ENCODE measurements at regions not wholly inside any gene's neighbourhood (a gene's known extent, or its start where the extent isn't known, plus 50 kb on each side); places are given as distances from the start of the nearest gene placed in this dataset.
"Not testable (repeated sequence)": the region's sequence is repeated elsewhere in the genome, so short reads cannot be mapped to it uniquely, and the experiment has no call there.

DNA sequence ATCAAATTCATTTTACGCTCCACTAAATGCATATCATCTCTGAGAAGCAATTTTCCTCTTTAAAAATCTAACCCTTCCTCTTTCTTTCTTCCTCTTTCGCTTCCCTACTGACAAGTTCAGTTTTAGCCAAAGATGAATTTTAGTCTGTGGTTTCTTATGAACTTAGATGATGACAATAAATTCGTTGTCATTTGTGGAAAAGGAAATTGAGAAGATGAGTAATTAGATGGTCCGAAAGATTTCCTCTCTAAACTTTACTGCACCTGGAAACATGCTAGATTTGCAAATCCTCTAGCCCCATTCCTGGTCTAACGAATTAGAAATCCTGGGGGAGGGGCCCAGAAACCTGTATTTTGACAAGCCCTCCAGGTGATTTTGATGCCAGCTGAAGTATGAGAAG lies 855.4 kb upstream of the CHORDC1 start:
- H3K27ac ChIP-seq (ENCODE audit: insufficient read depth, low read depth, low read length, poor library complexity, severe bottlenecking): no peak overlapping the region
- H3K4me1 ChIP-seq (ENCODE audit: control insufficient read depth, insufficient read depth, low read length): no peaks in the 10 kb centered on the region
- H3K9me3 ChIP-seq (ENCODE audit: control insufficient read depth, low read length): no peaks in the 10 kb centered on the region
- H3K27me3 ChIP-seq (ENCODE audit: control insufficient read depth, insufficient read depth, low read length, poor library complexity, severe bottlenecking): no peaks in the 10 kb centered on the region
- H3K4me3 ChIP-seq (ENCODE audit: insufficient read depth, low read depth, low read length): no peak overlapping the region
- 90 to 91% methylated on average over 3 to 5 of the region's 5 CpGs for WGBS, 2 experiments
- no peaks in the 10 kb centered on the region for H3K36me3 ChIP-seq (ENCODE audit: control insufficient read depth, insufficient read depth, low read length)

DNA sequence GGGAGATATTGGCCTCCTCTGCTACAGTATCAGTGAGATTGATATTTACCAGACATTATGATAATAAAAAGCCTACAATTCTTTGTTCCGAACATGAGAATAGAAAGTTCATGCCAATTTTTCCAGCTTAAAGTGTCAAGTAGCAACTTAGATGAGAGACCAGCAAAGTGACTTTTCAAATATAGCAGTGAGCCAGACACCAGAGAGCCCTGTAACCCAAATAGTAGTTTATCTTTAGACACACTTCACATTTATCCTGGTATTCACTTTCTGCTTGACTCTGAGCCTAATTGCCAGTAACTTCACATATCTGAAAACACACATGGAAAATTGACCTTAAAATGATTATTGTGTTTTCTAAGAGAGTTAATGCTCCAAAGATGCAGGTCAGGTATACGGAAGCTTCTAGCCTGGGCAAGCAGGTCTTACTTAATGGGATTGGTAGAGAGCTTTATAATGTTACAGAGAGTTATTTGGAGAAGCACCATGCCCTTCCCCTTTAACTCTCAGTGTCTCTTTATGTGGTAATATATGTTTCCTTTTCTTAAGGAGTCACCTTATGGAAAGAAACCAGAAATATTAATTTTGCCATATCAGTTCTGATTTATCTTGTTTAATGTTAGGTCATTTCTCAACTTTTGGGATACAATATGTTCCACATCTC lies 852.3 kb upstream of the CHORDC1 start:
- WGBS, 2 experiments: 46 to 50% methylated on average over 2 of the region's 2 CpGs
- Histone ChIP-seq H3K36me3 (ENCODE audit: control insufficient read depth, insufficient read depth, low read length) (no peaks in the 10 kb centered on the region), H3K4me1 (ENCODE audit: control insufficient read depth, insufficient read depth, low read length) (no peaks in the 10 kb centered on the region), H3K9me3 (ENCODE audit: control insufficient read depth, low read length) (no peaks in the 10 kb centered on the region), H3K27me3 (ENCODE audit: control insufficient read depth, insufficient read depth, low read length, poor library complexity, severe bottlenecking) (no peaks in the 10 kb centered on the region), H3K4me3 (ENCODE audit: insufficient read depth, low read depth, low read length) (no peak overlapping the region), H3K27ac (ENCODE audit: insufficient read depth, low read depth, low read length, poor library complexity, severe bottlenecking) (no peak overlapping the region)

DNA sequence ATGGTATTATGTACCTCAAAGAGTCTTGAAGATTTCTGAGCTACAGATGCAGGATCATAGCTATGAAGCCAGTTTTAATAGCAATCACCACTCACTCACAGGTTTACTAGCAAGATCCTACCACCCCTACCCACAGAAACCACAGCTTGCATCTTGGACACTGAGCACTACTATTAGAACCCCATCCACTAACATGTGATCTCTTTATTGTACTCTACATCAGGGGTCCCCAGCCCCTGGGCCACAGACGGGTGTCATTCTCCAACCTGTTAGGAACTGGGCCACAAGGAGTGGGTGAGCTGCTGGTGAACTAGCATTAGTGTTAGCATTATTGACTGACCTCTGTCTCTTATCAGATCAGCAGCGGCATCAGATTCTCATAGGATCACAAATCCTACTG lies 844.8 kb upstream of the CHORDC1 start:
- no peaks in the 10 kb centered on the region for H3K9me3 ChIP-seq (ENCODE audit: control insufficient read depth, low read length)
- H3K27me3 ChIP-seq (ENCODE audit: control insufficient read depth, insufficient read depth, low read length, poor library complexity, severe bottlenecking): no peaks in the 10 kb centered on the region
- H3K36me3 ChIP-seq (ENCODE audit: control insufficient read depth, insufficient read depth, low read length): no peaks in the 10 kb centered on the region
- no peak overlapping the region for H3K4me3 ChIP-seq (ENCODE audit: insufficient read depth, low read depth, low read length)
- WGBS, 2 experiments: 84 to 94% methylated on average over 2 of the region's 2 CpGs
- no peaks in the 10 kb centered on the region for H3K4me1 ChIP-seq (ENCODE audit: control insufficient read depth, insufficient read depth, low read length)
- H3K27ac ChIP-seq (ENCODE audit: insufficient read depth, low read depth, low read length, poor library complexity, severe bottlenecking): no peak overlapping the region

DNA sequence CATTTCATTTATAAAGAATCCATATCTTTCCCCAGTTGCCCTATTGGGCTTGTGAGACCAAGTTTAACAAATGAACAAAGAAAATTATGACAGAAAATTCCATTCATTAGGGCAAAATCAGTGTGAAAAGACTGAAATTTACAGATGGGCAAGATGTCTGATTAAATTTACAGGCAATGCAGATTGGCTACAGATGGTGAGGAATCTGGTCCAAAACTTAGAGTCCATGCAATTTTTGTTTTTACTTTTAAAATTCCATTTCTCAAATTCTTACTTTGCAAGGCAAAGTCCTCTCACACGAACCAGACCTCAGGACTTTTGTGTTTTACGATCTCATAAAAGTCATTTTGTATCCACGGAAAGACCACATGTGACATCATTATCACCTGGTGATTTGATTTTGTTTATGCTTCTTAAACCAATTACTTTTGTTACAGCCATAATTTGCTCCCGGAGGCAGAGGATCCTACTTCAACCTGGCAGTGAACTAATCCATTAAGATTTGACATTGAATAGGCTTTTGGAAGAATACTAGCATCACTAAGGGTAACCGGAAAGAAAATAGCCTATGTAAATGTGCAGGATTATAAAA lies 843.7 kb upstream of the CHORDC1 start:
- WGBS, 2 experiments: 90 to 94% methylated on average over 3 to 4 of the region's 5 CpGs
- no peaks in the 10 kb centered on the region for H3K36me3 ChIP-seq (ENCODE audit: control insufficient read depth, insufficient read depth, low read length)
- no peak overlapping the region for H3K27ac ChIP-seq (ENCODE audit: insufficient read depth, low read depth, low read length, poor library complexity, severe bottlenecking)
- no peaks in the 10 kb centered on the region for H3K27me3 ChIP-seq (ENCODE audit: control insufficient read depth, insufficient read depth, low read length, poor library complexity, severe bottlenecking)
- no peaks in the 10 kb centered on the region for H3K4me1 ChIP-seq (ENCODE audit: control insufficient read depth, insufficient read depth, low read length)
- no peaks in the 10 kb centered on the region for H3K9me3 ChIP-seq (ENCODE audit: control insufficient read depth, low read length)
- no peak overlapping the region for H3K4me3 ChIP-seq (ENCODE audit: insufficient read depth, low read depth, low read length)

DNA sequence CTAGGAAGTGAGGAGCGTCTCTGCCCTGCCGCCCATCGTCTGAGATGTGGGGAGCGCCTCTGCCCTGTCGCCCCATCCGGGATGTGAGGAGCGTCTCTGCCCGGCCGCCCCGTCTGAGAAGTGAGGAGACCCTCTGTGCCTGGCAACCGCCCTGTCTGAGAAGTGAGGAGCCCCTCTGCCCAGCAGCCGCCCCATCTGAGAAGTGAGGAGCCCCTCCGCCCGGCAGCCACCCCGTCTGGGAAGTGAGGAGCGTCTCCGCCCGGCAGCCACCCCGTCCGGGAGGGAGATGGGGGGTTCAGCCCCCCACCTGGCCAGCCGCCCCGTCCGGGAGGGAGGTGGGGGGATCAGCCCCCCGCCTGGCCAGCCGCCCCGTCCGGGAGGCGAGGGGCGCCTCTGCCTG lies 840.5 kb upstream of the CHORDC1 start:
- H3K4me1 ChIP-seq (ENCODE audit: control insufficient read depth, insufficient read depth, low read length); H3K27ac ChIP-seq (ENCODE audit: insufficient read depth, low read depth, low read length, poor library complexity, severe bottlenecking); H3K27me3 ChIP-seq (ENCODE audit: control insufficient read depth, insufficient read depth, low read length, poor library complexity, severe bottlenecking); H3K9me3 ChIP-seq (ENCODE audit: control insufficient read depth, low read length); H3K4me3 ChIP-seq (ENCODE audit: insufficient read depth, low read depth, low read length); H3K36me3 ChIP-seq (ENCODE audit: control insufficient read depth, insufficient read depth, low read length): not testable (repeated sequence)
- WGBS, 2 experiments: 96 to 97% methylated on average over 26 to 28 of the region's 29 CpGs

DNA sequence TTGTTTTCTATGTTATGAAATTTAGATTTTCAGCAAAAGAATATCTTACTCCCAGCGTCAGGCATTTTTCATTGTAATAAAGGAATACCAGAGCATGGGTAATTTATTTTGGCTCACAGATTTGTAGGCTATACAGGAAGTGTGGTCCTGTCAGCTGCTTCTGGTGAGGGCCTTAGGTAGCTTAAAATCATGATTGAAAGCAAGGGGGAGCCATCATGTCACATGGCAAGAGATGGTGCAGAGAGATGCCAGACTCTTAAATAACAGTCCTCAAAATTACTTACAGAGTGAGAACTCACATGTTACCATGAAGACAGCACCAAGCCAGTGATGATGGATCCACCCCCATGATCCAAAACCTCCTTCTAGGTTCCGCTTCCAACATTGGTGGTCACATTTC lies 825.0 kb upstream of the CHORDC1 start:
- no peaks in the 10 kb centered on the region for H3K27me3 ChIP-seq (ENCODE audit: control insufficient read depth, insufficient read depth, low read length, poor library complexity, severe bottlenecking)
- no peaks in the 10 kb centered on the region for H3K9me3 ChIP-seq (ENCODE audit: control insufficient read depth, low read length)
- H3K27ac ChIP-seq (ENCODE audit: insufficient read depth, low read depth, low read length, poor library complexity, severe bottlenecking): no peak overlapping the region
- H3K4me3 ChIP-seq (ENCODE audit: insufficient read depth, low read depth, low read length): no peak overlapping the region
- no peaks in the 10 kb centered on the region for H3K4me1 ChIP-seq (ENCODE audit: control insufficient read depth, insufficient read depth, low read length)
- H3K36me3 ChIP-seq (ENCODE audit: control insufficient read depth, insufficient read depth, low read length): no peaks in the 10 kb centered on the region
- WGBS, 2 experiments: 87 to 100% methylated on average over 2 of the region's 2 CpGs

DNA sequence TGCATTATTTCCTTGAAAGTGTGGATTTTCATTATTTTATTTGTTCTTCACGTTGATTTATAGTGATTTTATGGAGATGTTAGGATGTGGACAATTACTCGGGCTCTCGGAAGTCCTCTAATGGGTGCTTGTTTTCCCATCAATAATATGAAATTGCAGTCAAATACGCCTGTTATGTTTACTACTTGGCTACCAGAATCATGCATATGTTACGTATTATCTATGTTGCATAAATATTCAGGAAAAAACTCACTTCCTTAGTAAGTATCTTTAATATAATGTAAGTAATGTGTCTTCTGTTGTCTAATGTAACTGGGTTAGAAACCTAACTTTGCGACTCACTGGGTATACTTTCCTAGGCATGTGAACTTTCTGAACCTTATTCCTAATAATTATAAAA lies 823.4 kb upstream of the CHORDC1 start:
- Histone ChIP-seq H3K9me3 (ENCODE audit: control insufficient read depth, low read length) (no peaks in the 10 kb centered on the region), H3K4me3 (ENCODE audit: insufficient read depth, low read depth, low read length) (no peak overlapping the region), H3K36me3 (ENCODE audit: control insufficient read depth, insufficient read depth, low read length) (no peaks in the 10 kb centered on the region), H3K4me1 (ENCODE audit: control insufficient read depth, insufficient read depth, low read length) (no peaks in the 10 kb centered on the region), H3K27ac (ENCODE audit: insufficient read depth, low read depth, low read length, poor library complexity, severe bottlenecking) (no peak overlapping the region), H3K27me3 (ENCODE audit: control insufficient read depth, insufficient read depth, low read length, poor library complexity, severe bottlenecking) (no peaks in the 10 kb centered on the region)
- 96 to 97% methylated on average over 5 of the region's 6 CpGs for WGBS, 2 experiments

DNA sequence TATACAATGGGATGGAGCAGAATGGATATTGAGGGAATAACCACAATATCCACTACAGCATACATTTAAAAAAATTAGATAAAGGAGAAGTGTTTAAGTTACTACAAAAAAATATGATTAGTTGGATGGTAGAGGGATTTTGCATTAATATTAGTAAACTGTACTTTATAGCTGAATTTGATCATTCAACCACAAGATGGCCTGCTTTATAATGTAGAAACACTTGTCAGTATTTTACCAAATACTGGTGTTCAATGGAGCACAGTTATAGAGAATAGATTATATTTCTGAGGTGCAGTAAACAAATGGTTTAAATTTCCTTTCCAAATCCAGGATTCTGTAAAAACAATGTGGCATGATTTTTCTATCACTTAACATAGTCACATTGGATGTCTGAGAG lies 818.8 kb upstream of the CHORDC1 start:
- no peaks in the 10 kb centered on the region for H3K36me3 ChIP-seq (ENCODE audit: control insufficient read depth, insufficient read depth, low read length)
- no peaks in the 10 kb centered on the region for H3K4me1 ChIP-seq (ENCODE audit: control insufficient read depth, insufficient read depth, low read length)
- H3K27ac ChIP-seq (ENCODE audit: insufficient read depth, low read depth, low read length, poor library complexity, severe bottlenecking): no peak overlapping the region
- H3K27me3 ChIP-seq (ENCODE audit: control insufficient read depth, insufficient read depth, low read length, poor library complexity, severe bottlenecking): no peaks in the 10 kb centered on the region
- H3K9me3 ChIP-seq (ENCODE audit: control insufficient read depth, low read length): no peaks in the 10 kb centered on the region
- no peak overlapping the region for H3K4me3 ChIP-seq (ENCODE audit: insufficient read depth, low read depth, low read length)

DNA sequence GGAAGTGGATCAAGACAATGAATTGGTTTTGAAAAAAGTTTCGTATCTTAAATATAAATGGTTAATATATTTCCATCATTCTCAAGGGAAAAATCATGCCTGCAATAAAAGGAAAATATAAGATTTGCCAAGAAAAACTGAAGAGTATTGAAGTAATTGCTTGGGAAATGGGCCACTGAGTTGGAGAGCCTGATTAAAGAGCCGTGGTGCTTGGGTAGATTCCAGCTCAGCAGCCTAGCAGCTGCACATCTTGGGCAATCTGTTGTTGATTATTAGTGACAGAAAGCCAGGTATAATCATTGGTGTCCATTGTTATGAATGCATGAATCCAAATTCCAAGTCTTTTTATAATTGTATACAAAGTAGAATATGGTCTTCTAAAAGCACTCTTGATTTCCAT lies 800.9 kb upstream of the CHORDC1 start:
- Histone ChIP-seq H3K9me3 (ENCODE audit: control insufficient read depth, low read length) (no peaks in the 10 kb centered on the region), H3K4me3 (ENCODE audit: insufficient read depth, low read depth, low read length) (no peak overlapping the region), H3K27me3 (ENCODE audit: control insufficient read depth, insufficient read depth, low read length, poor library complexity, severe bottlenecking) (no peaks in the 10 kb centered on the region), H3K4me1 (ENCODE audit: control insufficient read depth, insufficient read depth, low read length) (no peaks in the 10 kb centered on the region), H3K27ac (ENCODE audit: insufficient read depth, low read depth, low read length, poor library complexity, severe bottlenecking) (no peak overlapping the region), H3K36me3 (ENCODE audit: control insufficient read depth, insufficient read depth, low read length) (no peaks in the 10 kb centered on the region)
- WGBS, 2 experiments: 86 to 97% methylated on average over 1 of the region's 2 CpGs

DNA sequence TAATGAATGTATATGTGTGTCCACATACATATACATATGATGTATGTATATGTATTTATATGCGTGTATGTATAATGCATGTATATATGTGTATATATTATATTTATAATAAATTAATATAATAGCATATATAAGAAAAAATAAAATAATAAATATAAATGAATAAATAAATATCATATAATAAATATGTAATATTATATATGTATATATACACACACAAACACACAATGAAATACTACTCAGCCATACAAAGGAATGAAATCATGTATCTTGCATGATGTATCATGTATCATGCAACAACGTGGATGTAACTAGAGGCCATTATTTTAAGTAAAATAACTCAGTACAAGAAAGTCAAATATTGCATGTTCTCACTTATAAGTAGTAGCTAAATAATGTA lies 788.7 kb upstream of the CHORDC1 start:
- Histone ChIP-seq H3K36me3 (ENCODE audit: control insufficient read depth, insufficient read depth, low read length) (no peaks in the 10 kb centered on the region), H3K4me3 (ENCODE audit: insufficient read depth, low read depth, low read length) (no peak overlapping the region), H3K27ac (ENCODE audit: insufficient read depth, low read depth, low read length, poor library complexity, severe bottlenecking) (no peak overlapping the region), H3K9me3 (ENCODE audit: control insufficient read depth, low read length) (no peaks in the 10 kb centered on the region), H3K4me1 (ENCODE audit: control insufficient read depth, insufficient read depth, low read length) (no peaks in the 10 kb centered on the region), H3K27me3 (ENCODE audit: control insufficient read depth, insufficient read depth, low read length, poor library complexity, severe bottlenecking) (no peaks in the 10 kb centered on the region)
- WGBS, 2 experiments: no CpG with 5 or more reads among the region's 2 CpGs

DNA sequence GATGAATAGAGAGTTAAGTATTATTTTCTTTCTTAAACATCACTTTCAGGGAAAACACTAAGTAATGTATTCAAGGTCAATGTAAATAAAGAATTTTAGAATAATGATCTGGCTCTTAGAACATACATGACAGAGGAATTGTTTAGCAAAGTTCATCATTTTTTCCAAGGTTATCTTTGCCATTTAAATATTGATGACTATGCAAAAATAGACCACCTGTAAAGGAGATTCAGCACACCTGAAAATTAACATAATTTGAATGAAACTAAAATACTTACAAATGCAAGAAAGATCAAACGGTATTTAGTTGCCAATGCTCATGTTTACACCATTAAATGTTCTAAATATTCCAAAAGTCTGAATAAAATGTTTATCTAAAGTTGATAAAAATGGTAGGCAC lies 782.6 kb upstream of the CHORDC1 start:
- Histone ChIP-seq H3K9me3 (ENCODE audit: control insufficient read depth, low read length) (no peaks in the 10 kb centered on the region), H3K36me3 (ENCODE audit: control insufficient read depth, insufficient read depth, low read length) (no peaks in the 10 kb centered on the region), H3K27me3 (ENCODE audit: control insufficient read depth, insufficient read depth, low read length, poor library complexity, severe bottlenecking) (no peaks in the 10 kb centered on the region), H3K27ac (ENCODE audit: insufficient read depth, low read depth, low read length, poor library complexity, severe bottlenecking) (no peak overlapping the region), H3K4me3 (ENCODE audit: insufficient read depth, low read depth, low read length) (no peak overlapping the region), H3K4me1 (ENCODE audit: control insufficient read depth, insufficient read depth, low read length) (no peaks in the 10 kb centered on the region)
- WGBS, 2 experiments: 100% methylated on average over 1 of the region's 1 CpG; no CpG with 5 or more reads in 1 of the 2 experiments
